NCI-H748 (cell line): ENCODE measurements at regions not wholly inside any gene's neighbourhood (a gene's known extent, or its start where the extent isn't known, plus 50 kb on each side); places are given as distances from the start of the nearest gene placed in this dataset.
A peak's percentile ranks its signal among the peaks of the same experiment; 100 is the strongest.
"Not testable (repeated sequence)": the region's sequence is repeated elsewhere in the genome, so short reads cannot be mapped to it uniquely, and the experiment has no call there.

Experiments used
- DNase-seq: peaks from one replicate; lab custom pipeline; 2025; ENCODE audit not compliant: unreplicated experiment; lab: John Stamatoyannopoulos, UW

GRCh38 chr12:124387528-124387911 lies 92.6 kb downstream of the RFLNA start:
- peak; percentile 8 for DNase-seq

- DNase-seq: no peak
Measured at GRCh38 chr12:124386661-124387527, 92.0 kb downstream of the RFLNA start.

- no peak for DNase-seq
Measured at GRCh38 chr12:124386059-124386458, 91.2 kb downstream of the RFLNA start.

DNA sequence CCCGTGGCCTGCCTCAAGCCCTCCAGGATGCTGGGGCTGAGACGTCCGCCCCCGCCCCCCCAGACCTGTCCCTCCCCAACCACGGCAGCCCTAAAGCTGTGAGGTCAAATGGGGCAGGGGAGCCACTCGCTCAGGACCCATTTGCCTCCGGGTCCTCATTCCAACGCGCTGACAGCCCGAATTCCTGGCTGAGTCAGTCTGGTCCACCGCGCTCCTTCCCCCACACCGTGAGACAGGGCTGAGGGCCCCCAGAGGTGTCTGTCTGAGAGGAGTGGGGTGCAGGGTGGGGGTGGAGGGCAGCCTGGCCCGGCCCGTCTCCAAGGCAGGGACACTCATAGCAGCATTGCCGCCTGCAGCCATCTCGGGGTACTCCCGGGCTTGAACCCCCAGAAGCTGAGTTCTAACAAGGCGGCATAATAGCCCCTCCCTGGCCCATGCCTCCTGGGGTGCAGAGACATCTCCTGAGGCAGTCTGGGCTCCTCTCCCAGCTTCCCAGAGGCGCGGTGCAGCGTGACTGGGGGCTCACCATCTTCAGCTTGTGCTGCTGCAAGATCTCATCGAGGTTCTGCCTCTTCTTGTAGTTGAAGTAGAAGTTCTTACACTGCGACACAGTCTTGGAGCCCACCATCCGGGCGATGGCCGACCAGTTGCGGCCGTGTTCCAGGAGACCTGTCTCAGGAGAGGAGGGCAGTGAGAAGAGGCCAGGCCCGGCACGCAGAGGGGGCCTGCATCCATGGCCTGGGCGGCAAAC lies 90.5 kb downstream of the RFLNA start:
- DNase-seq: no peak

DNA sequence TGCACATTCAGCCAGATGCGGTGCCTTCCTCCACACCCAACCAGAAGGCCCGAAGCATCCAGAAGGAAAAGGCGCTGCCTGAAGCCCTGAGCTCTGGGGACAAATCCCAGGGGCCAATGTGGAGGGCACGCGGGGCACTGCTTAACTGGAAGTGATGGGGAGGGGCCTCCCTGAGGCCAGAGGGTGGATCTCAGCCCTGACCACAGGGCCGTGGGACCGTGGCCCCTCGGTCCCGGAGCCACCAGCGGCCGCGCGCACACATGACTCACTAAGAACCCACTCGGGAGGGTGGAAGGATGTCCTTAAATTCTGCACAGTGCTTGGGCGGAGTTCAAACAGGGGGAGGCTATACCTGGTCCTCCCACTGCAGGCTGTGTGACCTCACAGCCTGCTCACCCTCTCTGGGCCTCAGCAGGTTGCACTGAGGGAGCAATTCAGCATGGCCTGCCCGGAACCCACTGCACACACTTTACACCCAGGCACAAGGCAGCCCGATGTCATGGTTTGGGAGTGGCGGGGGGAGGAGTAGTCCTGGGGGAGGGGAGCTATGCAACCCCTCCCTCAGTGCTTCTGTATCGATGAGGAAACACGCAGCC lies 89.5 kb downstream of the RFLNA start:
- no peak for DNase-seq

DNA sequence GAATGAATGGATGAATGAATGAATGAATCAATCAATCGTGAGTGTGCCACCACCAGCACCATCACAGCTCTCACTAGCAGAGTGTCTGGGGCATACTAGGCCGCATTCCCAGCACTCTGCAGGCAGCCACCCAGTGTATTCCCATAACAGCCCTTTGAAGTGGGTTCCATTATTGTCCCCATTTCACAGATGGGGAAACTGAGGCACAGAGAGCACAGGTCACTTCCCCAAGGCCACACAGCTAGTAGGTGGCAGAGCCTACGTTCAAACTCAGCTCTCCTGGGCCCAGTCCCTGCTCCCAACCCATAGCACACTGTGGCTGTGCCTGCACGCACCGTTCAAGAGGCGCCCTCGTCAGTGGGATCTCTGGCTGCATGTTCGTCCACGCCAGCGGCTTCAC lies 88.1 kb downstream of the RFLNA start:
- DNase-seq: no peak

DNA sequence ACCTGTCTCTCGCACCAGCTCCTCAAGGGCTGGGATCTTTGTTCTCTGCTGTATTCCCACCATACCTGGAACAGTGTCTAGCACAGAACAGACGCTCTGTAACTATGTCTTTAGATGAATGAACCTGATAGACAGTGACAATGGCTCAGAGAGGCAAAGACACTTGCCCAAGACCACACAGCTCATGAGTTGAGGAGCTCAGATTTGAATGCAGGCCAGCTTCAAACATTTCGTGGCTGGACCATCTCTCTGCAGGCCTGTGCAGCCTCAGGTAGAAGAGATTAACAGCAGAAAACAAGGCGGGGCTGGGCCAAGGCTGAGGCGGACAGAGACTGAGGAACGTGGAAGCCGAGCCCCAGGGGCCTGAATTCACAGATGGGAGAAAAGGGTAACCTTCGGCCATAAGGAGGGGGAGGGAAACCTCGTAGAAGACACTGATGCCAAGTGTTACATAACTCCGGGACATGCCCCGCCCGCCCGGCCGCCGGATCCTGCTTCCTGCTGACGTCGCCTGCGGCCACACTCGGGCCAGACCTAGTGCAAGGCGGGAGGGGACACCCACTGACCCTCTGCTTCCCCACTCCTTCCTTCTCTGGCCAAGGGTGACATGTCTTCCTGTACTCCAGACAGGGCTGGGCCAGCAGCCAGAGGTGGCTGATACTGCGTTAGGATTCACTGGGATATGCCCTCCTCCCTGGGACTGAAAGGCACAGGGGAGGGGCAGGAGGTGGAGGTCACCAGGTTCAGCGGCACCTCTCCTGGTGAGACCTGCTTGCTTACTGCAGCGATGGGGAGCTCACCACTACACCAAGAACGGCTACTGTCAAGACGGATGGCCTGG lies 86.8 kb downstream of the RFLNA start:
- DNase-seq: no peak

DNA sequence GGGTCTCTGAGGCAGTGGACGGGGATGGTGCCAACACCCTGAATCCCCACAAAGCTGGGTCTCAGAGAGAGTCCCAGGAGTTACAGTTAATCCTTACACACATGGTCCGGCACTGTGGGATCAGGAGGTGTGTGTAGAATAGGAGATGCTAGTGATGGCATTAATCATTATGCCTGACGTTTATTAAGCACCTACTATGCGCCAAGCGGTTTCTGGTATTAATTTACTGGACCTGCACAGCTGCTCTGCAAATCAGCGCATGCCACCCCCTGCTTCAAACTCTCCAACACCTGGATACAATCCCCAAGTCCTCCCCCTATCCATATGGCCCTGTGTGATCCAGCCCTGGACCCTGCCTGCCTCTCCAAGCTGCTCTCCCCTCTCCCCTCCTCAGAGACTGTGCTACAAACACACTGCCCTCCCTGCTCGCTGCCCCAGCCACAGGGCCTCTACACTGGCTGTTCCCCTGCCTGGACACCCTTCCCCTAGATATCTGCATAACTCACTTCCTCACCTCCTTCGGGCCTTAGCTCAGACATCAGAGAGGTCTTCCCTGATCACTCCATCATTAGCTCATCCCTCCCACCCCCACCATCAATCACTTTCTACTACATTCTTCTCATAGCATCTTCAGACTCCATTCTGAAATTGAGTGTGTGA lies 86.0 kb downstream of the RFLNA start:
- no peak for DNase-seq

- no peak for DNase-seq
Measured at GRCh38 chr12:124379938-124380754, 85.3 kb downstream of the RFLNA start.

- DNase-seq: no peak
Measured at GRCh38 chr12:124379379-124379937, 84.6 kb downstream of the RFLNA start.

GRCh38 chr12:124378926-124379325 lies 84.0 kb downstream of the RFLNA start:
- DNase-seq: no peak

DNA sequence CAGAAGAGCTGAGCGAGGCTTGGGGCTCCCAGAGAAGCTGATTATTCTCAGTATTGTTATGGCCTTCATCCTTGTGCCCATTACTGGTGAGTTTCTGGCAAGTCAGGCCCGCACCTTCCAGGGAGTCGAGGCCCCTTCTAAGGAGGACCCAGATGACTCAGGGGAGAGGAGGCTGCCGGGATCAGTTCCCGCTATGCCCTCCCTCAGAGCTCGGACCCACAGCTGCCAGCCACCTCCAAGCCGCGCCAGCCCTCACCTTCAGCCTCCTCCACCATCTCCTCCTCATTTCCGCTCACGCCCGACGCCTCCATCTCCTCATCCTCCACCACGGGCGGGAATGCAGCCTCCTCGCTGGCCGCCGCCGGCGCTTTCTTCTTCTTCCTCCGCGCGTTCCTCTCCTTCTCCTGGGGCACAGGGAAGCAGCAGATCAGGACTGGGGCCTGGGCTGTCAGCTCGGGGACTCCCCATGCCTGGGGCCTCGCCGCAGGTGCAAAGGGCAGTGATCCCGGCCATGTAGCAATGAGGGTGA lies 83.2 kb downstream of the RFLNA start:
- DNase-seq: no peak

DNA sequence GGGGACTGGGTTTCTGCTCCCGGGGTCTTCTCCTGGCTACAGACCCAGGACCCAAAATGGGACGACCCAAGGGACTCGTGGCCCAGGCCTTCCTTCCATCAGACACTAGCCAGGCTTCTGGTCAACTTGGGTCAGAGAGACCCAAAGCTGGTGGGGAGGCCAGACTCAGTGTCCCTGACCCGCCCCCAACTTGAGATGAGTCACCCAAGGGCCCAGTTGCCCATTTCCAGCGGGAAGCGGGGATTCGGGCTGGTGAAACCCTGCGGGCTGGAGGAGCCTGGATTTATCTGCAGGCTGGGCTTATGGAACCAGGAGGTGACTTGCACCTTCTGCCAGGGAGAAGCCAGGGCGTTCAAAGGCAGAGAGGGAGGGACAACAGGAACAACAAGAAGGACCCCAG lies 81.5 kb downstream of the RFLNA start:
- DNase-seq: no peak

GRCh38 chr12:124375789-124376175 lies 80.9 kb downstream of the RFLNA start:
- DNase-seq: no peak

DNA sequence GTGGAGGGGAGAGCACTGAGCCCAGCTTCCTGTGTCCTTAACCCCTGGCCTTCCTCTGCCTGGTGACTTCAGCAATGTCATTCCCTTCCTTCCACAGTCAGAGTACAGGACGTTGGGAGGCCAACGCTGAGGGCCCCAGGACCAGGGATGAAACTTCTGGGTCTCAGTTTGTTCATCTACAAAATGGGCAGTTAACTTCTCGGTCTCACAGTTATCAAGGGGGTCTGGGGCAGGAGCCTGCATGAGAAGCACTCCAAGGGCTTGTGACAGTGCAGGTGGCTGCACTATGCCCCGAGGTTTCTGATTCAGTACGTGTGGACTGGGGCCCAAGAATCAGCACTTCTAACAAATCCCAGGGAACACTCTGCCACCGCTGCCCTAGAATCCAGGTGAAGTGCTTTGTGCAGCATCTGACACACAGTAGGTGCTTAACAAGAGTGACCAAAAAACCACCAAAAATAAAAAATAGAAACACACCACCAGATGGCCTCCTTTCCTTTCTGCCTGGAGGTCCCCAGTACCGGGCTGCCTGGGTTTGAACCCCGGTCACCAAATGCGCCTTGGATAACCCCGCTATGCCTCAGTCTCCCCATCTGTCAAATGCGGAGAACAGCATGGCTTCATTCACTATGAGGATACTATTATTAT lies 80.4 kb downstream of the RFLNA start:
- DNase-seq: no peak

GRCh38 chr12:124374567-124374966 lies 79.7 kb downstream of the RFLNA start:
- no peak for DNase-seq

- no peak for DNase-seq
Measured at GRCh38 chr12:124374147-124374546, 79.3 kb downstream of the RFLNA start.

DNA sequence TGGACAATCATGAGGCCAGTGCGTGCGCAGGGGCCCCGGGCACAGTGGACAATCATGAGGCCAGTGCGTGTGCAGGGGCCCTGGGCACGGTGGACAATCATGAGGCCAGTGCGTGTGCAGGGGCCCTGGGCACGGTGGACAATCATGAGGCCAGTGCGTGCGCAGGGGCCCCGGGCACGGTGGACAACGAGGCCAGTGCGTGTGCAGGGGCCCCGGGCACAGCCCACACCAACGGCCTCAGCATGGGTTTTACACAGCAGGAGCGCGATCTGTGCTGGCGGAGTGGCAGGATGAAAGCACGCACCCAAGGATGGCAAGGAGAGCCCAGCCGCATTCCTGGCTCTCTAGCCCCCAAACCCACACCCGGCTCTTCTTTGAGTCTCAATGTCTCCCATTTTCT lies 78.8 kb downstream of the RFLNA start:
- DNase-seq: not testable (repeated sequence)

GRCh38 chr12:124372831-124373230 lies 77.9 kb downstream of the RFLNA start:
- DNase-seq: no peak
